H1 (cell line): ENCODE measurements at regions not wholly inside any gene's neighbourhood (a gene's known extent, or its start where the extent isn't known, plus 50 kb on each side); places are given as distances from the start of the nearest gene placed in this dataset.

Source experiments
- BCL11A ChIP-seq, 2 experiments: IDR thresholded peaks; one replicate each; pipeline ENCODE4 v1.6.1; 2011; ENCODE audit warnings: low read depth in 2 of 2, low read length in 2 of 2, mild to moderate bottlenecking in 2 of 2
- JUN ChIP-seq: IDR thresholded peaks from 2 replicates; pipeline ENCODE4 v1.6.1; 2011; ENCODE audit warnings: low read depth, mild to moderate bottlenecking, improper control_type of control experiment, low read length
- KDM1A ChIP-seq: fragments of 200-600, 300-600 bp; sonication (generic); IDR thresholded peaks from 2 replicates; pipeline ENCODE4 v1.7.1; 2016; ENCODE audit warnings: mild to moderate bottlenecking, low read length, borderline replicate concordance
- RAD21 ChIP-seq, 2 experiments: IDR thresholded peaks in 1 of 2; conservative IDR thresholded peaks in 1 of 2; 2 replicates each; pipeline ENCODE4 v1.6.1; 2011; ENCODE audit warnings: low read depth in 2 of 2, low read length in 2 of 2, improper control_type of control experiment in 1 of 2, inconsistent platforms in 1 of 2, mild to moderate bottlenecking in 1 of 2, moderate library complexity in 1 of 2
- SIN3A ChIP-seq, 2 experiments: IDR thresholded peaks in 1 of 2; conservative IDR thresholded peaks in 1 of 2; 2 replicates each; pipeline ENCODE4 v1.6.1; 2011 to 2012; ENCODE audit warnings: low read length in 2 of 2, improper control_type of control experiment in 1 of 2, low read depth in 1 of 2, mild to moderate bottlenecking in 1 of 2
- SP4 ChIP-seq: IDR thresholded peaks from 2 replicates; pipeline ENCODE4 v1.6.1; 2012; ENCODE audit warnings: low read length, inconsistent platforms
- TAF7 ChIP-seq: optimal IDR thresholded peaks from 2 replicates; pipeline ENCODE3; 2011; ENCODE audit warnings: low read depth, mild to moderate bottlenecking, inconsistent platforms, low read length, moderate library complexity, borderline replicate concordance
- TCF12 ChIP-seq: IDR thresholded peaks from 2 replicates; pipeline ENCODE4 v1.6.1; 2011; ENCODE audit warnings: low read depth, mild to moderate bottlenecking, low read length
- TF ChIP-seq, protein P1 (sequence below): fragments of 300-600 bp; sonication (generic); IDR thresholded peaks from 2 replicates; pipeline ENCODE4 v1.7.1; 2012; ENCODE audit warnings: low read length, moderate library complexity, mild to moderate bottlenecking, inconsistent platforms; ENCODE audit not compliant: insufficient replicate concordance
- TF ChIP-seq, protein P2 (sequence below): IDR thresholded peaks from 2 replicates; pipeline ENCODE4 v1.6.1; 2012; ENCODE audit warnings: inconsistent platforms

DNA sequence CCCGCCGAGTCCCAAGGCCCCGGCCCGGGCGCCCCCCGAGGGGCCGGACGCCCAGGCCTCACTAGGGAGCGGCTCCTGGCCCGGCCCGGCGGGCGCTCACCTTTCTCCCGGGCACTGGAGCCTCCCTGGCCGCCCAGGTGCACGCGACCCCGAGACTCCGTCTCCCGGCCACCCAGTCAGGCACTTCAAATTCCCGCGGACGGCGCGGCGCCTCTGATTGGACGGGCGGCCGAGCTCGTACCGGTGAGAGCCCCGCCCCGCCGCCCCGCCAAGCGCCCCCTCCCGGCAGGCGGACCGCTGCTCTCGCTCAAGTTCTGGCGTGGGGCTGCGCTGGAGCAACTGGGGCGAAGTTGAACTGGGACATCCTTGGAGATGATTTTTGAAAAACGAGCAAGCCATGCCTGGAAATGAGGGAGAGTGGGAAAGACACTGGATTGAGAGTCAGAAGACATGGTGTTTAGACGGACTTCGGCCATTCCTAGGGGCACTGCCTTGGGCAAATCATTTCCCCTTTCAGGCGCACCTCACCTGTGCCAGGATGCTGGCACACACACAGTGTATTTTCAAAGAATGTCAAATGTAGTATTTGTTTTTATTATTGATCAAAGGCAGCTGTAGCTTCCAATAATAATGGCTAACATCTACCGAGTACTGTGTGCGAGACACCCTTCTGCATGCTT is 485.3 kb downstream of the UQCRFS1 start (continued):
- TF ChIP-seq, protein P1, sequence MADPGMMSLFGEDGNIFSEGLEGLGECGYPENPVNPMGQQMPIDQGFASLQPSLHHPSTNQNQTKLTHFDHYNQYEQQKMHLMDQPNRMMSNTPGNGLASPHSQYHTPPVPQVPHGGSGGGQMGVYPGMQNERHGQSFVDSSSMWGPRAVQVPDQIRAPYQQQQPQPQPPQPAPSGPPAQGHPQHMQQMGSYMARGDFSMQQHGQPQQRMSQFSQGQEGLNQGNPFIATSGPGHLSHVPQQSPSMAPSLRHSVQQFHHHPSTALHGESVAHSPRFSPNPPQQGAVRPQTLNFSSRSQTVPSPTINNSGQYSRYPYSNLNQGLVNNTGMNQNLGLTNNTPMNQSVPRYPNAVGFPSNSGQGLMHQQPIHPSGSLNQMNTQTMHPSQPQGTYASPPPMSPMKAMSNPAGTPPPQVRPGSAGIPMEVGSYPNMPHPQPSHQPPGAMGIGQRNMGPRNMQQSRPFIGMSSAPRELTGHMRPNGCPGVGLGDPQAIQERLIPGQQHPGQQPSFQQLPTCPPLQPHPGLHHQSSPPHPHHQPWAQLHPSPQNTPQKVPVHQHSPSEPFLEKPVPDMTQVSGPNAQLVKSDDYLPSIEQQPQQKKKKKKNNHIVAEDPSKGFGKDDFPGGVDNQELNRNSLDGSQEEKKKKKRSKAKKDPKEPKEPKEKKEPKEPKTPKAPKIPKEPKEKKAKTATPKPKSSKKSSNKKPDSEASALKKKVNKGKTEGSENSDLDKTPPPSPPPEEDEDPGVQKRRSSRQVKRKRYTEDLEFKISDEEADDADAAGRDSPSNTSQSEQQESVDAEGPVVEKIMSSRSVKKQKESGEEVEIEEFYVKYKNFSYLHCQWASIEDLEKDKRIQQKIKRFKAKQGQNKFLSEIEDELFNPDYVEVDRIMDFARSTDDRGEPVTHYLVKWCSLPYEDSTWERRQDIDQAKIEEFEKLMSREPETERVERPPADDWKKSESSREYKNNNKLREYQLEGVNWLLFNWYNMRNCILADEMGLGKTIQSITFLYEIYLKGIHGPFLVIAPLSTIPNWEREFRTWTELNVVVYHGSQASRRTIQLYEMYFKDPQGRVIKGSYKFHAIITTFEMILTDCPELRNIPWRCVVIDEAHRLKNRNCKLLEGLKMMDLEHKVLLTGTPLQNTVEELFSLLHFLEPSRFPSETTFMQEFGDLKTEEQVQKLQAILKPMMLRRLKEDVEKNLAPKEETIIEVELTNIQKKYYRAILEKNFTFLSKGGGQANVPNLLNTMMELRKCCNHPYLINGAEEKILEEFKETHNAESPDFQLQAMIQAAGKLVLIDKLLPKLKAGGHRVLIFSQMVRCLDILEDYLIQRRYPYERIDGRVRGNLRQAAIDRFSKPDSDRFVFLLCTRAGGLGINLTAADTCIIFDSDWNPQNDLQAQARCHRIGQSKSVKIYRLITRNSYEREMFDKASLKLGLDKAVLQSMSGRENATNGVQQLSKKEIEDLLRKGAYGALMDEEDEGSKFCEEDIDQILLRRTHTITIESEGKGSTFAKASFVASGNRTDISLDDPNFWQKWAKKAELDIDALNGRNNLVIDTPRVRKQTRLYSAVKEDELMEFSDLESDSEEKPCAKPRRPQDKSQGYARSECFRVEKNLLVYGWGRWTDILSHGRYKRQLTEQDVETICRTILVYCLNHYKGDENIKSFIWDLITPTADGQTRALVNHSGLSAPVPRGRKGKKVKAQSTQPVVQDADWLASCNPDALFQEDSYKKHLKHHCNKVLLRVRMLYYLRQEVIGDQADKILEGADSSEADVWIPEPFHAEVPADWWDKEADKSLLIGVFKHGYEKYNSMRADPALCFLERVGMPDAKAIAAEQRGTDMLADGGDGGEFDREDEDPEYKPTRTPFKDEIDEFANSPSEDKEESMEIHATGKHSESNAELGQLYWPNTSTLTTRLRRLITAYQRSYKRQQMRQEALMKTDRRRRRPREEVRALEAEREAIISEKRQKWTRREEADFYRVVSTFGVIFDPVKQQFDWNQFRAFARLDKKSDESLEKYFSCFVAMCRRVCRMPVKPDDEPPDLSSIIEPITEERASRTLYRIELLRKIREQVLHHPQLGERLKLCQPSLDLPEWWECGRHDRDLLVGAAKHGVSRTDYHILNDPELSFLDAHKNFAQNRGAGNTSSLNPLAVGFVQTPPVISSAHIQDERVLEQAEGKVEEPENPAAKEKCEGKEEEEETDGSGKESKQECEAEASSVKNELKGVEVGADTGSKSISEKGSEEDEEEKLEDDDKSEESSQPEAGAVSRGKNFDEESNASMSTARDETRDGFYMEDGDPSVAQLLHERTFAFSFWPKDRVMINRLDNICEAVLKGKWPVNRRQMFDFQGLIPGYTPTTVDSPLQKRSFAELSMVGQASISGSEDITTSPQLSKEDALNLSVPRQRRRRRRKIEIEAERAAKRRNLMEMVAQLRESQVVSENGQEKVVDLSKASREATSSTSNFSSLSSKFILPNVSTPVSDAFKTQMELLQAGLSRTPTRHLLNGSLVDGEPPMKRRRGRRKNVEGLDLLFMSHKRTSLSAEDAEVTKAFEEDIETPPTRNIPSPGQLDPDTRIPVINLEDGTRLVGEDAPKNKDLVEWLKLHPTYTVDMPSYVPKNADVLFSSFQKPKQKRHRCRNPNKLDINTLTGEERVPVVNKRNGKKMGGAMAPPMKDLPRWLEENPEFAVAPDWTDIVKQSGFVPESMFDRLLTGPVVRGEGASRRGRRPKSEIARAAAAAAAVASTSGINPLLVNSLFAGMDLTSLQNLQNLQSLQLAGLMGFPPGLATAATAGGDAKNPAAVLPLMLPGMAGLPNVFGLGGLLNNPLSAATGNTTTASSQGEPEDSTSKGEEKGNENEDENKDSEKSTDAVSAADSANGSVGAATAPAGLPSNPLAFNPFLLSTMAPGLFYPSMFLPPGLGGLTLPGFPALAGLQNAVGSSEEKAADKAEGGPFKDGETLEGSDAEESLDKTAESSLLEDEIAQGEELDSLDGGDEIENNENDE = no peak
- no peak for TF ChIP-seq TAF7
- TF ChIP-seq, protein P2, sequence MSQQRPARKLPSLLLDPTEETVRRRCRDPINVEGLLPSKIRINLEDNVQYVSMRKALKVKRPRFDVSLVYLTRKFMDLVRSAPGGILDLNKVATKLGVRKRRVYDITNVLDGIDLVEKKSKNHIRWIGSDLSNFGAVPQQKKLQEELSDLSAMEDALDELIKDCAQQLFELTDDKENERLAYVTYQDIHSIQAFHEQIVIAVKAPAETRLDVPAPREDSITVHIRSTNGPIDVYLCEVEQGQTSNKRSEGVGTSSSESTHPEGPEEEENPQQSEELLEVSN = peak; percentile 91
- TF ChIP-seq BCL11A (IDR thresholded peaks at IDR 0.05; ENCODE audit: low read depth in 2 of 2, low read length in 2 of 2) = no peak
- TF ChIP-seq TCF12 = no peak
- no peak for TF ChIP-seq SP4
- TF ChIP-seq JUN = no peak
- TF ChIP-seq SIN3A (conservative IDR thresholded peaks at IDR 0.05 in 1 of 2, IDR thresholded peaks at IDR 0.05 in 1 of 2; ENCODE audit: low read depth in 1 of 2, low read length in 2 of 2) = no peak
- peak in 1 of 2 experiments; percentile 25; a peak in 2 of 4 replicates for TF ChIP-seq RAD21 (IDR thresholded peaks at IDR 0.05 in 1 of 2, conservative IDR thresholded peaks at IDR 0.05 in 1 of 2; ENCODE audit: low read depth in 2 of 2, low read length in 2 of 2)
- TF ChIP-seq KDM1A = no peak
